Posterior vena cava (tissue), 2 donors: ENCODE measurements at regions not wholly inside any gene's neighbourhood (a gene's known extent, or its start where the extent isn't known, plus 50 kb on each side); places are given as distances from the start of the nearest gene placed in this dataset.

ENCODE experiments used
- DNase-seq: peaks from one replicate; pipeline ENCODE4 v3.0.0-alpha.2; 2020; ENCODE audit warnings: low spot score
- intact Hi-C, 2 donors: fragments of 100-400 bp; cut with DNase I; formaldehyde crosslinking; loops; one replicate each; pipeline versions ENCODE4 v1.14.1 to v1.14.2; 2022 to 2023
- donor health status: DM: yes; HTN: yes; CAD: no.
- donor health status: DM: yes; HTN: yes; CAD: no.

DNA sequence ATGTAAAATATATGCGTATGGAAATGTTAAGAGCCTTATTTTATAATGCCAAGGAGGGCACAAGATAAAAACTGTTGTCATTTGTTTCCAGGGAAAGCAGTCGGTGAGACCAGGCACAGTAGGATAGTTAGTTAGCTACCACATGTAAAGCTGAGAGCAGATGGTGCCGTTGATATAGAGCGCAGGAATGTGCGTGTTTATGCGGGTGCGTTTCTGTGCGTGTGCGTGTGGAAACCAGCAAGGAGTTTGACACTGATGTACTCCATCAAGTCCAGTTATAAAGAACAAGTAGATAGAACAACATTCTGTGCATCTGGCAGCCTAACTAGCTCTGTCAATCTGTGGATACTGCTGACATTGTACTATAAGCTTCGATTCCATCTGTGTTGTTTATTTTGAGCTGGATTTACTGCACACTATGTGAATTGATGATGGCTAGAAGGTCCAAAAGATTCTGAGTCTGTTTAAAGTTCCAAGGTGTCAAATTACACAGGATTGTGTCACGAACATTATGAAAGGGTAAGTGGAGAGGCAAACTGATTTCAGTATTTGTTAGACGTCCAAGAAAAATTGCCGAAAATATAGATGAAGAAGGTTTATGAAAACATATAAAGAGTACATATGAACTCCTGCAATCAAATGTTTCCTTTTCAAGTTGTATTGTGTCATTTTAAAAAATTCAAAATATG, 494.9 kb upstream of the MEF2C start:
- intact Hi-C loops = no loop called here
- DNase-seq = no peak

DNA sequence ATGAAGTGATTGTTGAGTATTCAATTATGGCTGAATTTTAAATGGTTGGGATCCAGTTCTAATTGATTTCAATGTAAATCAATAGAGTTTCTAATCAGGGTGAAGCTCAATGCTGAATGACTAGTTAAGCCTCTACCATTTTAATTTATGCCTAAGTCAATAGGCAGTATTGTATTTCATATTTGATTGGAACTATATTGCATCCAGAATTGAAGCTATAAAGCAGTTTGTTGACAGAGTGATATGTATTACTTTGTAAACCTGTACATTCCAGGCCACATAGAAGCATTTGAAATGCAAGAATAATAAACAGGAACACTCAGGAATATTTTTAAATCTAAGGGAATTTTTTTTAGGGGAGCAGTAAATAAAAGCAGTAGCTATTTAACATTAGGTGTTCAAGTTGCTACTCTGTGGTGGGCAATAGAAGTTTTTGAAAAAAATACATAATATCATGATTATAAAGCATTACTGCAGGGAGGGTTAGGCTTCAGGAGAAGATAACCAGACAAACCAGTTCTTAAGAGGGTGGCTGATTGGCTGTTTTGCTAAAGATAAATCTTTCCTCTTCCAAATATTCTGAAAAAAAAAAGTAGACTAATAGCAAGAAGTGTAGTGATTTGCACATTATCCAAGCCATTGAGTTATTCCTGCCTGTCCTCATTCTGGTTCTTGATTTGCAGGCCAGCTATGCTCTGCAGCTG, 492.0 kb upstream of the MEF2C start:
- no peak for DNase-seq
- intact Hi-C loops = no loop called here

DNA sequence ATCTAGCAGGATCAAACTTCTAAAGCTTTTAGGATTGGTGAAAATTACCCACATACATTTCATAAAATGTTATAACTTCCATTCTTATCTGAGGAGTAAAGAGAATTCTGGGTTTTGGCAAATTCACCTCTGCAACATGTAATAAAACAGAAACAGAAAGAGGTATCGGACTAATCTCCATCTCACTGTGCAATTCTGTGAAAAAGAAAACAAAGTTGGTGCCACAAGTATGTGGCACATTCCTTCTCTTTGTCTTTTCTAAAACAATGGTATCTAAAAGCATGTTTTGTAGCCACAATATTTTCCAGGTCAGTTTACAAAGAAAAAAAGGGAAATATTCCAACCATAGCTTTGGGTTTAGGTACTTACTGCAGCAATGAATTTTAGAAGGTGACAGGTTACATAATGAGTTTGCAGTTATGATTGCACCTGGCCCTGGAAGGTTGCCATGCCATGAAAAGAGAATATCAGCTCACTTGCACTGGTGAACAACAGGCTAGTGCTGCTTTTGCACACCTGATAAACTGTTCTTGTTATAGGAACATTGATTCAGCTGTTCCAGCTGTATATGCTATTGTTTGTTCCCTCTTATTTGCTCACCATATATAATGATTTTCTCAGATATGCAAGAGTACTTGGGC, 491.3 kb upstream of the MEF2C start:
- DNase-seq = no peak
- intact Hi-C loops = no loop called here

DNA sequence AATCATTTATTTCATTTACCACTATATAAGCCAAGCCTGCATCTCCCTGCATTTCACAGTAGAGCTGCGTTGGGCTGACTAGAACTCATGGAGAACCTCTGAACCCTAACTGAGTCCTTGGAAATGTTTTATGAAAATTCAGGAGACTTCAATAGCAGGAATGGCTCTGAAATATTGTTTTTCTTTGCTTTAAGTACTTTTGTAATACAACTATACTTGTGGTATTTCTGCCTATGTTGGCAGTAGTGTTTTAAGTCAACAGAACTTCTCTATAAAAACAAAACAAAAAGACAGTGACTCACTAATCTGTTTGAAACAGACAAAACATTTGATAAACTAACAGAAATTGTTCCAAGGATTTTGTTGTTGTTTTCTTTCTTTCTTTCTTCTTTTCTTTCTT, 489.2 kb upstream of the MEF2C start:
- DNase-seq = no peak
- intact Hi-C loops = no loop called here

GRCh38 chr5:89371646-89372045, 488.7 kb upstream of the MEF2C start:
- intact Hi-C loops = no loop called here
- DNase-seq = no peak

- no peak for DNase-seq
- intact Hi-C loops = no loop called here
Observed at GRCh38 chr5:89359046-89359445, 476.1 kb upstream of the MEF2C start.

- no peak for DNase-seq
- intact Hi-C loops = no loop called here
Observed at GRCh38 chr5:89353837-89354551, 471.0 kb upstream of the MEF2C start.

DNA sequence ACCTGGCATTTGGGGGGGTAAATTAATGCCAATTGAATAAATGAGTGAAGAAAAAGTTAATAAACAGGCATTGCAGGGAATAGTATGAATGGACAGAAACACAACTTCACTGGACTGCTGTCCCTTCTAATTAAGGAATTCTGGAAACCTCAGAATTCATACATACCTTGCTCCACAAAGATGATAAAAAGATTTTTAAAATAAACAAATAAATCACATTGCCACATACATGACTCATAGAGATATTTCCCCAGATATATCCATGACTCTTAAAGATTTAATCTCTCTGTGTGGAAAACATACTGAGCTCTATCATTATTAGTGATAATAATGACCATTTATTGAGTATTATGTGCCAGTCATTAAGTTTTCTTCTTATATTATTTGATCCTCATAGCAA, 469.0 kb upstream of the MEF2C start:
- intact Hi-C loops = no loop called here
- DNase-seq = no peak

- intact Hi-C loops = no loop called here
- DNase-seq = no peak
Observed at GRCh38 chr5:89351222-89351621, 468.2 kb upstream of the MEF2C start.

DNA sequence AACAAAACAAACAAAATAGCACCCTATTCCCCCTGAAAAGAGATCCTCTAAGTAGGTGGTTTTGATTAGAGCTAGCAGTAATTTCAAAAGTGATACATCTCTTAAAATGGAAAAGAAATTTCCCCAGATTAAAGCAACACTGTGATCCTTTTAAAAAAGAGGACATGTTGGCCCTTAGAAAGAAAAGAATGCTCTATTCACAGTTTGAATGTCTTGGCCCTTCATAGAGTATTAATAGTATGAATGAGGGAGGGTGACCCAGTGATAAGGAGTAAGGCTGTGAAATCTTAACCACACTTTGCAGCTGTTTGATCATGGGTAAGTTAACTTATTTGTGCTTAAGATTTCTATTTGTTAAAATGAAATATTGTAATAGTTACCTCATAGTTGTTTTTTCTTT, 467.7 kb upstream of the MEF2C start:
- DNase-seq = no peak
- intact Hi-C loops = no loop called here

- no peak for DNase-seq
- intact Hi-C loops = no loop called here
Observed at GRCh38 chr5:89349246-89349980, 466.4 kb upstream of the MEF2C start.

- DNase-seq = no peak
- intact Hi-C loops = no loop called here
Observed at GRCh38 chr5:89346573-89346972, 463.6 kb upstream of the MEF2C start.

DNA sequence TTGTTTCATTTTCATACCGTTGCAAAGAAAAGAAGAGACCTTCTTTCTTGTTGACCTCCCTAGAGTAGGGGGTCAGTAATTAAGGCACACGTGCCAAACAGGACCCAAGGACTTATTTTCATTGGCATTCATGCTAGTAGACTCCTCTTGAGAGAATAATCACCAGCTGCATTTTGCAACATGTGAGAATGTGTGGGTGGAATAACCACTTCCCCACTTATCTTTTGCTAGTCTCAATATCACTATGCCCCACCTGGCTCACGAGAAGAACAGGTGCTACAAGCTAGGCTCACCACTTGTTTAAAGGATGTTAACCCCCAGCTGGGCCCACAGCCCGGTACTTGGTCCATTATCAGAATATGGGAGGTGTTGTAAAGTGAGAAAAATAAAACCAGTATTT, 460.7 kb upstream of the MEF2C start:
- no peak for DNase-seq
- intact Hi-C loops = no loop called here

GRCh38 chr5:89342106-89342876, 459.3 kb upstream of the MEF2C start:
- intact Hi-C loops = no loop called here
- no peak for DNase-seq

- intact Hi-C loops = no loop called here
- no peak for DNase-seq
Observed at GRCh38 chr5:89338935-89339334, 456.0 kb upstream of the MEF2C start.

- no peak for DNase-seq
- intact Hi-C loops = no loop called here
Observed at GRCh38 chr5:89336111-89336510, 453.1 kb upstream of the MEF2C start.

DNA sequence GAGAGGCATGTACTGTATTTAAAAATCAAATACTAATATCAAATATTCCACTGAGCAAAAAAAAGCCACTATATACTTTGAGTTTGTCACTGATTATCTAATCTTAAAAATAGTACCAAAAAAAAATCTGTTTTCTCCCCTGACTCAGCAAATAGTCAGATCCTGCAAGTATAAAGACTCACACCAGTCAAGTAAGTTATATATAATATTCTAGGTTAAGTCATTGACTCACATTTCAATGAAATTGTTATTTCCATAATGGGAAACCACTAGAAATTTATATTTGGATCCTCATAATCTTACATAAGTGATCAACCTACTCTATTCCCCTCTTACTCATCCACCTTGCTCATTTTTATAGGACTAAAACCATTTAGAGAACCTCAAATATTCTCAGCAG, 447.2 kb upstream of the MEF2C start:
- DNase-seq = no peak
- intact Hi-C loops = no loop called here

GRCh38 chr5:89327608-89328007, 444.6 kb upstream of the MEF2C start:
- intact Hi-C loops = no loop called here
- no peak for DNase-seq

GRCh38 chr5:89324990-89325389, 442.0 kb upstream of the MEF2C start:
- intact Hi-C loops = no loop called here

More at GRCh38 chr5:89324990-89325389, 442.0 kb upstream of the MEF2C start:
- DNase-seq = no peak
